ENCODE measurements at regions not wholly inside any gene's neighbourhood (a gene's known extent, or its start where the extent isn't known, plus 50 kb on each side); places are given as distances from the start of the nearest gene placed in this dataset.

GRCh38 chr18:68623342-68623741 is 91.6 kb downstream of the TMX3 start:
- H3K9me3 ChIP-seq, result no peaks in the 10 kb centered on the region
- H3K4me1 ChIP-seq, result no peaks in the 10 kb centered on the region
- no peaks in the 10 kb centered on the region for H3K36me3 ChIP-seq
- TF ChIP-seq POLR2A (IDR thresholded peaks at IDR 0.05) (no peak), CTCF (IDR thresholded peaks at IDR 0.05) (peak in 4 of 6 experiments; percentile 10 to 46 (median 32))
- DNase-seq, result no peak
- H3K27me3 ChIP-seq, result no peaks in the 10 kb centered on the region
- no peak overlapping the region for H3K4me3 ChIP-seq
- no peak overlapping the region for H3K27ac ChIP-seq

- no peaks in the 10 kb centered on the region for H3K9me3 ChIP-seq
- TF ChIP-seq POLR2A (IDR thresholded peaks at IDR 0.05), result no peak
- no peak for TF ChIP-seq CTCF (IDR thresholded peaks at IDR 0.05)
- H3K27me3 ChIP-seq, result no peaks in the 10 kb centered on the region
- no peak overlapping the region for H3K4me3 ChIP-seq
- no peaks in the 10 kb centered on the region for H3K36me3 ChIP-seq
- no peak for DNase-seq
- H3K27ac ChIP-seq, result no peak overlapping the region
- H3K4me1 ChIP-seq, result no peaks in the 10 kb centered on the region
Measured at GRCh38 chr18:68611311-68611710, 103.6 kb downstream of the TMX3 start.

- no peak for DNase-seq
- H3K27me3 ChIP-seq, result no peaks in the 10 kb centered on the region
- no peaks in the 10 kb centered on the region for H3K36me3 ChIP-seq
- no peak overlapping the region for H3K27ac ChIP-seq
- H3K9me3 ChIP-seq, result no peaks in the 10 kb centered on the region
- TF ChIP-seq POLR2A (IDR thresholded peaks at IDR 0.05), result no peak
- no peak for TF ChIP-seq CTCF (IDR thresholded peaks at IDR 0.05)
- no peak overlapping the region for H3K4me3 ChIP-seq
- H3K4me1 ChIP-seq, result no peaks in the 10 kb centered on the region
Measured at GRCh38 chr18:68608851-68609490, 105.9 kb downstream of the TMX3 start.

- Histone ChIP-seq H3K36me3 (no peaks in the 10 kb centered on the region), H3K27me3 (no peaks in the 10 kb centered on the region), H3K4me1 (no peaks in the 10 kb centered on the region), H3K4me3 (no peak overlapping the region), H3K9me3 (no peaks in the 10 kb centered on the region), H3K27ac (no peak overlapping the region)
- no peak for TF ChIP-seq POLR2A (IDR thresholded peaks at IDR 0.05)
- TF ChIP-seq CTCF (IDR thresholded peaks at IDR 0.05), result no peak
- DNase-seq, result no peak
Measured at GRCh38 chr18:68607852-68608251, 107.1 kb downstream of the TMX3 start.

- no peak overlapping the region for H3K27ac ChIP-seq
- no peak overlapping the region for H3K4me3 ChIP-seq
- no peak for TF ChIP-seq POLR2A (IDR thresholded peaks at IDR 0.05)
- no peak for TF ChIP-seq CTCF (IDR thresholded peaks at IDR 0.05)
- H3K36me3 ChIP-seq, result no peaks in the 10 kb centered on the region
- H3K4me1 ChIP-seq, result no peaks in the 10 kb centered on the region
- no peak for DNase-seq
- H3K27me3 ChIP-seq, result no peaks in the 10 kb centered on the region
- no peaks in the 10 kb centered on the region for H3K9me3 ChIP-seq
Measured at GRCh38 chr18:68604256-68604655, 110.7 kb downstream of the TMX3 start.

- no peak for DNase-seq
- Histone ChIP-seq H3K27me3 (no peaks in the 10 kb centered on the region), H3K36me3 (no peaks in the 10 kb centered on the region), H3K4me1 (no peaks in the 10 kb centered on the region), H3K27ac (no peak overlapping the region), H3K9me3 (no peaks in the 10 kb centered on the region), H3K4me3 (no peak overlapping the region)
- TF ChIP-seq POLR2A (IDR thresholded peaks at IDR 0.05) (no peak), CTCF (IDR thresholded peaks at IDR 0.05) (no peak)
Measured at GRCh38 chr18:68596016-68596415, 118.9 kb downstream of the TMX3 start.

Measured in Peyer's patch (tissue), 4 donors.